A549 (cell line): ENCODE measurements at regions not wholly inside any gene's neighbourhood (a gene's known extent, or its start where the extent isn't known, plus 50 kb on each side); places are given as distances from the start of the nearest gene placed in this dataset.

ENCODE experiments used
- ATAC-seq, 2 experiments: fragments of 200-7000 bp in 1 of 2; fragments of >200 bp in 1 of 2; cut with Nextera tagmentation in 1 of 2; cut with Tn5 transposase in 1 of 2; 3 replicates each; pipeline versions ENCODE4 v1.8.0 to v1.9.1; 2018 to 2020; ENCODE audit warnings: mild to moderate bottlenecking in 1 of 2, moderate library complexity in 1 of 2
- CTCF ChIA-PET: fragments of 300-600 bp; sonication (Branson Sonifier 250); formaldehyde crosslinking; extraction: SDS; loops from one replicate; lab custom pipeline; 2021; ENCODE audit warnings: antibody characterized with exemption, inconsistent platforms; lab: Yijun Ruan, JAX
- POLR2A ChIA-PET: fragments of 350-600 bp; formaldehyde crosslinking; extraction: SDS; loops from one replicate; lab custom pipeline; 2021; ENCODE audit warnings: antibody characterized with exemption, inconsistent platforms; lab: Yijun Ruan, JAX
- DNase-seq, 2 experiments: peaks; one replicate each; pipeline versions ENCODE4 v3.0.0 to v3.0.0-alpha.2; 2011 to 2016; ENCODE audit warnings: low read depth in 1 of 2, low spot score in 1 of 2
- FAIRE-seq: peaks from 2 replicates; lab custom pipeline; 2011; peaks lifted over from hg19 to GRCh38; lab: Jason Lieb, UNC
- H3K27ac ChIP-seq, 2 experiments: fragments of >200 bp; sonication (Bioruptor Twin); formaldehyde crosslinking; 3 replicates each; pipeline ENCODE4 v1.5.1; 2016 to 2017
- H3K4me1 ChIP-seq: fragments of >200 bp; sonication (Bioruptor Twin); formaldehyde crosslinking; 3 replicates; pipeline ENCODE4 v1.6.1; 2016
- H3K4me2 ChIP-seq: fragments of >200 bp; sonication (Bioruptor Twin); formaldehyde crosslinking; 3 replicates; pipeline ENCODE4 v1.6.1; 2016
- H3K4me3 ChIP-seq: fragments of >200 bp; sonication (Bioruptor Twin); formaldehyde crosslinking; 3 replicates; pipeline ENCODE4 v1.5.1; 2016
- H3K9me3 ChIP-seq: fragments of >200 bp; sonication (Bioruptor Twin); formaldehyde crosslinking; 3 replicates; pipeline ENCODE4 v1.6.1; 2016
- ATOH8 ChIP-seq: fragments of 250-450 bp; sonication (Bioruptor Pico); IDR thresholded peaks from 2 replicates; pipeline ENCODE4 v1.5.0; 2020; ENCODE audit warnings: low read depth, mild to moderate bottlenecking, moderate library complexity
- BCL3 ChIP-seq: fragments of >200 bp; sonication (Bioruptor Twin); formaldehyde crosslinking; IDR thresholded peaks from 3 replicates; pipeline ENCODE4 v1.6.1; 2016
- BHLHE40 ChIP-seq: IDR thresholded peaks from 2 replicates; pipeline ENCODE4 v1.6.1; 2012; ENCODE audit warnings: low read depth, low read length, inconsistent platforms
- CBX8 ChIP-seq: fragments of 200-600 bp; sonication (generic); IDR thresholded peaks from 2 replicates; pipeline ENCODE4 v1.6.1; 2016
- CEBPB ChIP-seq, 2 experiments: fragments of >200 bp in 1 of 2; sonication (Bioruptor Twin) in 1 of 2; formaldehyde crosslinking in 1 of 2; IDR thresholded peaks; 2 replicates each; pipeline ENCODE4 v1.6.1; 2012 to 2016
- CHD2 ChIP-seq: fragments of 150-350 bp; IDR thresholded peaks from 2 replicates; pipeline ENCODE4 v1.6.1; 2014; ENCODE audit warnings: low read length; ENCODE audit not compliant: partially characterized antibody
- CHD4 ChIP-seq: fragments of 200-600 bp; sonication (generic); IDR thresholded peaks from 2 replicates; pipeline ENCODE4 v1.6.1; 2016; ENCODE audit warnings: antibody characterized with exemption, mild to moderate bottlenecking, borderline replicate concordance
- CTCF ChIP-seq: fragments of >200 bp; sonication (Bioruptor Twin); formaldehyde crosslinking; IDR thresholded peaks from 3 replicates; pipeline ENCODE4 v1.5.1; 2016
- EHMT2 ChIP-seq: fragments of 200-600 bp; sonication (generic); IDR thresholded peaks from 2 replicates; pipeline ENCODE4 v1.6.1; 2016; ENCODE audit warnings: antibody characterized with exemption, low read depth, mild to moderate bottlenecking, moderate library complexity
- EP300 ChIP-seq, 2 experiments: fragments of >200 bp; sonication (Bioruptor Twin); formaldehyde crosslinking; IDR thresholded peaks; 2 replicates in 1 of 2; 3 replicates in 1 of 2; pipeline ENCODE4 v1.6.1; 2016 to 2017
- ESRRA ChIP-seq: fragments of 150-350 bp; IDR thresholded peaks from 2 replicates; pipeline ENCODE4 v1.6.1; 2014; ENCODE audit warnings: mild to moderate bottlenecking, low read length, borderline replicate concordance
- FOSB ChIP-seq: fragments of 250-450 bp; sonication (Bioruptor Pico); IDR thresholded peaks from 2 replicates; pipeline ENCODE4 v1.5.0; 2020; ENCODE audit warnings: mild to moderate bottlenecking, moderate library complexity
- FOSL2 ChIP-seq, 2 experiments: fragments of 450-650 bp in 1 of 2; fragments of >200 bp in 1 of 2; sonication (Bioruptor Twin) in 1 of 2; formaldehyde crosslinking; IDR thresholded peaks; 2 replicates each; pipeline versions ENCODE4 v1.5.0 to v1.6.1; 2016 to 2020; ENCODE audit warnings: mild to moderate bottlenecking in 1 of 2, moderate library complexity in 1 of 2
- FOXS1 ChIP-seq: fragments of 250-450 bp; sonication (Bioruptor Pico); IDR thresholded peaks from 2 replicates; pipeline ENCODE4 v1.5.0; 2020; ENCODE audit warnings: mild to moderate bottlenecking, moderate library complexity
- GATA3 ChIP-seq: IDR thresholded peaks from 2 replicates; pipeline ENCODE4 v1.6.1; 2012; ENCODE audit warnings: borderline replicate concordance
- HDAC2 ChIP-seq: fragments of 200-600 bp; sonication (generic); IDR thresholded peaks from 2 replicates; pipeline ENCODE4 v1.6.1; 2016
- HES2 ChIP-seq: fragments of >200 bp; sonication (Bioruptor Twin); formaldehyde crosslinking; IDR thresholded peaks from 2 replicates; pipeline ENCODE4 v1.6.1; 2016
- HOXA7 ChIP-seq: fragments of 250-450 bp; sonication (Bioruptor Pico); IDR thresholded peaks from 2 replicates; pipeline ENCODE4 v1.5.0; 2020; ENCODE audit warnings: mild to moderate bottlenecking, moderate library complexity
- JUNB ChIP-seq: fragments of >200 bp; sonication (Bioruptor Twin); formaldehyde crosslinking; IDR thresholded peaks from 2 replicates; pipeline ENCODE4 v1.6.1; 2016
- KDM1A ChIP-seq: fragments of 200-600 bp; sonication (generic); IDR thresholded peaks from 2 replicates; pipeline ENCODE4 v1.6.1; 2016; ENCODE audit warnings: low read depth, mild to moderate bottlenecking
- KDM5A ChIP-seq: fragments of 200-600 bp; sonication (generic); IDR thresholded peaks from 2 replicates; pipeline ENCODE4 v1.6.1; 2016; ENCODE audit warnings: antibody characterized with exemption, mild to moderate bottlenecking
- MAFK ChIP-seq: fragments of 450-650 bp; IDR thresholded peaks from 2 replicates; pipeline ENCODE4 v1.6.1; 2014; ENCODE audit not compliant: partially characterized antibody
- MAX ChIP-seq: IDR thresholded peaks from 2 replicates; pipeline ENCODE4 v1.6.1; 2012
- MAZ ChIP-seq: fragments of 150-350 bp; IDR thresholded peaks from 2 replicates; pipeline ENCODE4 v1.6.1; 2014; ENCODE audit warnings: antibody characterized with exemption, low read depth, low read length, borderline replicate concordance
- NFE2L2 ChIP-seq: fragments of 150-350 bp; conservative IDR thresholded peaks from 2 replicates; pipeline ENCODE4 v1.6.1; 2014; ENCODE audit warnings: low read length
- NPAS2 ChIP-seq: fragments of 250-450 bp; sonication (Bioruptor Pico); IDR thresholded peaks from 2 replicates; pipeline ENCODE4 v1.8.0; 2022; ENCODE audit warnings: mild to moderate bottlenecking, moderate library complexity, borderline replicate concordance
- PBX3 ChIP-seq: IDR thresholded peaks from 2 replicates; pipeline ENCODE4 v1.6.1; 2012
- PHF8 ChIP-seq: fragments of 200-600 bp; sonication (generic); IDR thresholded peaks from 2 replicates; pipeline ENCODE4 v1.6.1; 2016; ENCODE audit warnings: low read depth, mild to moderate bottlenecking, antibody characterized with exemption, moderate library complexity, borderline replicate concordance
- POLR2A ChIP-seq: IDR thresholded peaks from 2 replicates; pipeline ENCODE4 v1.6.1; 2012; ENCODE audit warnings: mild to moderate bottlenecking, low read length
- POLR2AphosphoS2 ChIP-seq: conservative IDR thresholded peaks from 2 replicates; pipeline ENCODE4 v1.6.1; 2012; ENCODE audit warnings: low read length, improper control_type of control experiment, inconsistent platforms
- REST ChIP-seq: fragments of 200-600 bp; sonication (generic); IDR thresholded peaks from 2 replicates; pipeline ENCODE4 v1.6.1; 2016; ENCODE audit warnings: antibody characterized with exemption, mild to moderate bottlenecking, moderate library complexity
- RNF2 ChIP-seq: fragments of 200-600 bp; sonication (generic); IDR thresholded peaks from 2 replicates; pipeline ENCODE4 v1.6.1; 2016; ENCODE audit warnings: low read depth, mild to moderate bottlenecking, antibody characterized with exemption, moderate library complexity, borderline replicate concordance
- SREBF2 ChIP-seq: fragments of 450-650 bp; IDR thresholded peaks from 2 replicates; pipeline ENCODE4 v1.6.1; 2014; ENCODE audit warnings: mild to moderate bottlenecking, moderate library complexity
- TFCP2L1 ChIP-seq: fragments of 250-450 bp; sonication (Bioruptor Pico); IDR thresholded peaks from 2 replicates; pipeline ENCODE4 v1.5.0; 2021; ENCODE audit warnings: mild to moderate bottlenecking
- ZSCAN20 ChIP-seq: fragments of 250-450 bp; sonication (Bioruptor Pico); IDR thresholded peaks from 2 replicates; pipeline ENCODE4 v1.8.0; 2022; ENCODE audit warnings: mild to moderate bottlenecking, moderate library complexity
- WGBS: methylation state at CpG from one replicate; pipeline ENCODE4 v1.1.6; 2017; ENCODE audit errors: missing lambda C conversion rate; 5-methylcytosine and 5-hydroxymethylcytosine counted together

GRCh38 chr20:53658322-53658721, 64.7 kb upstream of the ZNF217 start:
- CTCF ChIA-PET = interaction anchor here (0.6 to 1.6 kb wide), 9 partner anchors 13 to 257 kb away, joined by 3 to 5 read pairs (median 4); no protein-coding TSS in a partner anchor
- H3K4me2 ChIP-seq = 0 out of 3 replicates have a peak overlapping the region, but pooled peaks have one; percentile 82
- no peaks in the 10 kb centered on the region for H3K9me3 ChIP-seq
- DNase-seq (no peak), ATAC-seq (no peak), FAIRE-seq (no peak)
- peak overlapping the region in 1 of 2 experiments; percentile 90; a peak in 4 of 6 replicates for H3K27ac ChIP-seq
- POLR2A ChIA-PET = interaction anchor here (1.0 to 3.0 kb wide), 4 partner anchors 36 to 95 kb away, joined by 4 to 11 read pairs (median 6); no protein-coding TSS in a partner anchor
- WGBS = 88% methylated on average over 5 of the region's 5 CpGs
- peaks cover 57% of the 10 kb centered on the region for H3K4me1 ChIP-seq
- TF ChIP-seq TFCP2L1 (no peak), HOXA7 (no peak), NFE2L2 (no peak), KDM1A (peak; percentile 81; the same call in 1 of the 2 replicates), EP300 (IDR thresholded peaks at IDR 0.05) (no peak), CBX8 (no peak), FOSB (CRISPR knock-in tag) (no peak), MAZ (no peak), JUNB (no peak), GATA3 (no peak), RNF2 (no peak), PBX3 (no peak), SREBF2 (no peak), CEBPB (IDR thresholded peaks at IDR 0.05) (no peak), MAX (0 out of 2 replicates have a peak, but pooled peaks have one; percentile 14), BHLHE40 (no peak), REST (no peak), FOSL2 (IDR thresholded peaks at IDR 0.05) (no peak), FOSL2 (CRISPR knock-in tag; IDR thresholded peaks at IDR 0.05) (no peak), FOXS1 (no peak), ATOH8 (no peak), ZSCAN20 (CRISPR knock-in tag) (no peak), CTCF (no peak), BCL3 (no peak), MAFK (no peak), HDAC2 (peak; percentile 82), CHD2 (no peak), ESRRA (no peak), NPAS2 (no peak), HES2 (no peak), KDM5A (no peak), POLR2A (no peak), POLR2AphosphoS2 (no peak), CHD4 (peak; percentile 75), EHMT2 (no peak), PHF8 (no peak)
- H3K4me3 ChIP-seq = no peak overlapping the region
